GM12878 (cell line): ENCODE measurements at regions not wholly inside any gene's neighbourhood (a gene's known extent, or its start where the extent isn't known, plus 50 kb on each side); places are given as distances from the start of the nearest gene placed in this dataset.

Source experiments
- ATAC-seq: fragments of 200-7000 bp; cut with Tn5 transposase; 3 replicates; pipeline ENCODE4 v1.9.1; 2020; ENCODE audit warnings: mild to moderate bottlenecking, moderate library complexity
- BruUV-seq: library from RNA; stranded (reverse); fragments of 400-500 nt; replicated peaks from 2 replicates; lab custom pipeline; 2021; lab: Mats Ljungman, UMichigan
- CTCF ChIA-PET: fragments of 300-600 bp; sonication (Branson Sonifier 250); formaldehyde crosslinking; extraction: SDS; loops from one replicate; lab custom pipeline; 2021; ENCODE audit warnings: inconsistent platforms; lab: Yijun Ruan, JAX
- POLR2A ChIA-PET: fragments of 350-600 bp; formaldehyde crosslinking; extraction: SDS; loops from one replicate; lab custom pipeline; 2021; ENCODE audit warnings: inconsistent platforms; lab: Charles Lee
- RAD21 ChIA-PET: fragments of 300-600 bp; sonication (Branson Sonifier 250); formaldehyde crosslinking; loops from one replicate; lab custom pipeline; 2023; ENCODE audit warnings: antibody characterized with exemption; ENCODE audit not compliant: unreplicated experiment; lab: Charles Lee
- SMC1A ChIA-PET: fragments of 300-600 bp; sonication (Branson Sonifier 250); formaldehyde crosslinking; loops from one replicate; lab custom pipeline; 2023; ENCODE audit not compliant: unreplicated experiment, uncharacterized antibody; lab: Charles Lee
- DNase-seq: peaks from one replicate; pipeline ENCODE4 v3.0.0-alpha.2; 2011; ENCODE audit warnings: low read depth, low spot score
- FAIRE-seq: peaks from 3 replicates; lab custom pipeline; 2011; peaks lifted over from hg19 to GRCh38; lab: Jason Lieb, UNC
- H2AFZ ChIP-seq: 2 replicates; pipeline ENCODE4 v1.6.0; 2011; ENCODE audit warnings: low read depth, low read length, control low read depth; ENCODE audit not compliant: control insufficient read depth
- H3K27ac ChIP-seq: 2 replicates; pipeline ENCODE4 v1.5.1; 2011; ENCODE audit warnings: control low read depth; ENCODE audit not compliant: control insufficient read depth, insufficient read depth
- H3K27me3 ChIP-seq, 2 experiments: replicated peaks in 1 of 2; 2 replicates each; pipeline versions ENCODE4 v1.6.0 to v1.6.1; 2011; ENCODE audit warnings: low read length in 1 of 2; ENCODE audit not compliant: control insufficient read depth in 2 of 2, insufficient read depth in 2 of 2
- H3K36me3 ChIP-seq, 2 experiments: 2 replicates each; pipeline ENCODE4 v1.5.1; 2011; ENCODE audit warnings: low read length in 1 of 2; ENCODE audit not compliant: control insufficient read depth in 2 of 2, insufficient read depth in 2 of 2
- H3K4me1 ChIP-seq: 2 replicates; pipeline ENCODE4 v1.6.1; 2011; ENCODE audit warnings: mild to moderate bottlenecking, low read length, moderate library complexity, mixed read lengths; ENCODE audit not compliant: control insufficient read depth, insufficient read depth
- H3K4me2 ChIP-seq: 2 replicates; pipeline ENCODE4 v1.6.0; 2011; ENCODE audit warnings: control low read depth; ENCODE audit not compliant: control insufficient read depth, insufficient read depth
- H3K4me3 ChIP-seq: fragments of 200-600 bp; sonication (generic); 2 replicates; pipeline ENCODE4 v1.5.1; 2016
- H3K79me2 ChIP-seq: 2 replicates; pipeline ENCODE4 v1.6.0; 2011; ENCODE audit warnings: low read length; ENCODE audit not compliant: control insufficient read depth, insufficient read depth
- H3K9ac ChIP-seq: 2 replicates; pipeline ENCODE4 v1.8.0; 2011; ENCODE audit warnings: low read length, control low read depth, mixed read lengths; ENCODE audit not compliant: control insufficient read depth, insufficient read depth
- H3K9me3 ChIP-seq: replicated peaks from 3 replicates; pipeline ENCODE4 v1.5.1; 2011; ENCODE audit warnings: mild to moderate bottlenecking, low read length; ENCODE audit not compliant: control insufficient read depth, insufficient read depth
- H4K20me1 ChIP-seq: 2 replicates; pipeline ENCODE4 v1.6.0; 2011; ENCODE audit not compliant: control insufficient read depth, insufficient read depth
- BMI1 ChIP-seq: fragments of 450-650 bp; IDR thresholded peaks from 2 replicates; pipeline ENCODE4 v1.6.1; 2016; ENCODE audit warnings: mild to moderate bottlenecking, moderate library complexity, borderline replicate concordance
- CHD2 ChIP-seq: IDR thresholded peaks from 2 replicates; pipeline ENCODE4 v1.6.1; 2011; ENCODE audit warnings: low read depth, low read length, improper control_type of control experiment, borderline replicate concordance
- CREM ChIP-seq: IDR thresholded peaks from 2 replicates; pipeline ENCODE4 v1.6.1; 2014; ENCODE audit warnings: antibody characterized with exemption, low read depth
- E2F4 ChIP-seq: IDR thresholded peaks from 2 replicates; pipeline ENCODE4 v1.6.1; 2012; ENCODE audit warnings: low read depth, low read length, improper control_type of control experiment
- HDAC2 ChIP-seq: fragments of 200-600 bp; sonication (generic); IDR thresholded peaks from 2 replicates; pipeline ENCODE4 v1.6.1; 2017
- HDAC6 ChIP-seq: fragments of 200-600 bp; sonication (generic); IDR thresholded peaks from one replicate; pipeline ENCODE4 v1.8.0; 2017; ENCODE audit warnings: antibody characterized with exemption; ENCODE audit not compliant: unreplicated experiment
- POU2F2 ChIP-seq: IDR thresholded peaks from 3 replicates; pipeline ENCODE4 v1.6.1; 2011; ENCODE audit warnings: low read depth, mild to moderate bottlenecking, low read length, borderline replicate concordance
- RBBP5 ChIP-seq: fragments of 200-600 bp; sonication (generic); conservative IDR thresholded peaks from 2 replicates; pipeline ENCODE4 v1.6.1; 2016
- SKIL ChIP-seq: fragments of 450-650 bp; IDR thresholded peaks from 2 replicates; pipeline ENCODE4 v1.6.1; 2017; ENCODE audit warnings: mild to moderate bottlenecking, low read depth, inconsistent platforms; ENCODE audit not compliant: poor library complexity, severe bottlenecking
- WGBS: methylation state at CpG from one replicate; pipeline ENCODE4 v1.1.6; 2016; ENCODE audit warnings: low lambda C conversion rate; ENCODE audit not compliant: insufficient replicate concordance, insufficient coverage; ENCODE audit errors: missing lambda C conversion rate; 5-methylcytosine and 5-hydroxymethylcytosine counted together
- in situ Hi-C: fragments of 300-500 bp; cut with MboI; formaldehyde crosslinking; loops from 9 replicates; pipeline ENCODE4 v1.14.3; 2018; ENCODE audit warnings: mixed read lengths
- intact Hi-C: fragments of 100-400 bp; cut with micrococcal nuclease; formaldehyde crosslinking; loops from one replicate; pipeline ENCODE4 v1.14.2; 2022; ENCODE audit not compliant: unreplicated experiment
- TF ChIP-seq, protein P1 (sequence below): IDR thresholded peaks from 2 replicates; pipeline ENCODE4 v1.6.1; 2012; ENCODE audit warnings: low read depth, low read length, improper control_type of control experiment
- TF ChIP-seq, protein P2 (sequence below): fragments of 450-650 bp; IDR thresholded peaks from 2 replicates; pipeline ENCODE4 v1.6.1; 2018; ENCODE audit warnings: borderline replicate concordance, mild to moderate bottlenecking; ENCODE audit not compliant: partially characterized antibody
- TF ChIP-seq, protein P3 (sequence below): fragments of 450-650 bp; formaldehyde crosslinking; IDR thresholded peaks from 2 replicates; pipeline ENCODE4 v1.4.0; 2022; ENCODE audit warnings: mild to moderate bottlenecking, moderate library complexity

GRCh38 chr20:60313191-60313590, 355.0 kb downstream of the CDH26 start (continued):
- no peak for TF ChIP-seq E2F4
- TF ChIP-seq, protein P1, sequence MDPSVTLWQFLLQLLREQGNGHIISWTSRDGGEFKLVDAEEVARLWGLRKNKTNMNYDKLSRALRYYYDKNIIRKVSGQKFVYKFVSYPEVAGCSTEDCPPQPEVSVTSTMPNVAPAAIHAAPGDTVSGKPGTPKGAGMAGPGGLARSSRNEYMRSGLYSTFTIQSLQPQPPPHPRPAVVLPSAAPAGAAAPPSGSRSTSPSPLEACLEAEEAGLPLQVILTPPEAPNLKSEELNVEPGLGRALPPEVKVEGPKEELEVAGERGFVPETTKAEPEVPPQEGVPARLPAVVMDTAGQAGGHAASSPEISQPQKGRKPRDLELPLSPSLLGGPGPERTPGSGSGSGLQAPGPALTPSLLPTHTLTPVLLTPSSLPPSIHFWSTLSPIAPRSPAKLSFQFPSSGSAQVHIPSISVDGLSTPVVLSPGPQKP: no peak
- TF ChIP-seq POU2F2: no peak

GRCh38 chr20:60313614-60314013, 355.4 kb downstream of the CDH26 start:
- ChIA-PET SMC1A (no interaction called here), RAD21 (no interaction called here), POLR2A (no interaction called here), CTCF (no interaction called here)
- Histone ChIP-seq H3K36me3 (no peaks in the 10 kb centered on the region), H3K27ac (no peak overlapping the region), H2AFZ (no peak overlapping the region), H4K20me1 (no peaks in the 10 kb centered on the region), H3K79me2 (no peaks in the 10 kb centered on the region), H3K9ac (no peak overlapping the region), H3K4me1 (no peaks in the 10 kb centered on the region), H3K9me3 (no peaks in the 10 kb centered on the region), H3K27me3 (no peaks in the 10 kb centered on the region), H3K4me3 (no peak overlapping the region)
- FAIRE-seq (no peak), DNase-seq (no peak), ATAC-seq (no peak)
- 10% methylated on average over 5 of the region's 5 CpGs for WGBS
- in situ Hi-C loops: no loop called here
- TF ChIP-seq RBBP5 (no peak), SKIL (no peak), BMI1 (no peak), HDAC6 (no peak), HDAC2 (no peak), CREM (no peak), CHD2 (no peak)
- TF ChIP-seq, protein P2, sequence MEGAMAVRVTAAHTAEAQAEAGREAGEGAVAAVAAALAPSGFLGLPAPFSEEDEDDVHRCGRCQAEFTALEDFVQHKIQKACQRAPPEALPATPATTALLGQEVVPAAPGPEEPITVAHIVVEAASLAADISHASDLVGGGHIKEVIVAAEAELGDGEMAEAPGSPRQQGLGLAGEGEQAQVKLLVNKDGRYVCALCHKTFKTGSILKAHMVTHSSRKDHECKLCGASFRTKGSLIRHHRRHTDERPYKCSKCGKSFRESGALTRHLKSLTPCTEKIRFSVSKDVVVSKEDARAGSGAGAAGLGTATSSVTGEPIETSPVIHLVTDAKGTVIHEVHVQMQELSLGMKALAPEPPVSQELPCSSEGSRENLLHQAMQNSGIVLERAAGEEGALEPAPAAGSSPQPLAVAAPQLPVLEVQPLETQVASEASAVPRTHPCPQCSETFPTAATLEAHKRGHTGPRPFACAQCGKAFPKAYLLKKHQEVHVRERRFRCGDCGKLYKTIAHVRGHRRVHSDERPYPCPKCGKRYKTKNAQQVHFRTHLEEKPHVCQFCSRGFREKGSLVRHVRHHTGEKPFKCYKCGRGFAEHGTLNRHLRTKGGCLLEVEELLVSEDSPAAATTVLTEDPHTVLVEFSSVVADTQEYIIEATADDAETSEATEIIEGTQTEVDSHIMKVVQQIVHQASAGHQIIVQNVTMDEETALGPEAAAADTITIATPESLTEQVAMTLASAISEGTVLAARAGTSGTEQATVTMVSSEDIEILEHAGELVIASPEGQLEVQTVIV: no peak
- TF ChIP-seq, protein P3, sequence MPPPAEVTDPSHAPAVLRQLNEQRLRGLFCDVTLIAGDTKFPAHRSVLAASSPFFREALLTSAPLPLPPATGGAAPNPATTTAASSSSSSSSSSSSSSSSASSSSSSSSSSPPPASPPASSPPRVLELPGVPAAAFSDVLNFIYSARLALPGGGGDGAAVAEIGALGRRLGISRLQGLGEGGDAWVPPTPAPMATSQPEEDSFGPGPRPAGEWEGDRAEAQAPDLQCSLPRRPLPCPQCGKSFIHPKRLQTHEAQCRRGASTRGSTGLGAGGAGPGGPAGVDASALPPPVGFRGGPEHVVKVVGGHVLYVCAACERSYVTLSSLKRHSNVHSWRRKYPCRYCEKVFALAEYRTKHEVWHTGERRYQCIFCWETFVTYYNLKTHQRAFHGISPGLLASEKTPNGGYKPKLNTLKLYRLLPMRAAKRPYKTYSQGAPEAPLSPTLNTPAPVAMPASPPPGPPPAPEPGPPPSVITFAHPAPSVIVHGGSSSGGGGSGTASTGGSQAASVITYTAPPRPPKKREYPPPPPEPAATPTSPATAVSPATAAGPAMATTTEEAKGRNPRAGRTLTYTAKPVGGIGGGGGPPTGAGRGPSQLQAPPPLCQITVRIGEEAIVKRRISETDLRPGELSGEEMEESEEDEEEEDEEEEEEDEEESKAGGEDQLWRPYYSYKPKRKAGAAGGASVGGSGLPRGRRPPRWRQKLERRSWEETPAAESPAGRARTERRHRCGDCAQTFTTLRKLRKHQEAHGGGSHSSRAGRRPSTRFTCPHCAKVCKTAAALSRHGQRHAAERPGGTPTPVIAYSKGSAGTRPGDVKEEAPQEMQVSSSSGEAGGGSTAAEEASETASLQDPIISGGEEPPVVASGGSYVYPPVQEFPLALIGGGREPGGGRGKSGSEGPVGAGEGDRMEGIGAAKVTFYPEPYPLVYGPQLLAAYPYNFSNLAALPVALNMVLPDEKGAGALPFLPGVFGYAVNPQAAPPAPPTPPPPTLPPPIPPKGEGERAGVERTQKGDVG: no peak
- TF ChIP-seq, all 136 proteins: peak for 0
- BruUV-seq: no TSS peak
- H3K4me2 ChIP-seq: no peak overlapping the region
- intact Hi-C loops: no loop called here
